ENCODE measurements at regions not wholly inside any gene's neighbourhood (a gene's known extent, or its start where the extent isn't known, plus 50 kb on each side); places are given as distances from the start of the nearest gene placed in this dataset.

GRCh38 chr12:69052613-69053408 is 119.8 kb upstream of the CPM start:
- peak; percentile 76 for DNase-seq
- H3K4me3 ChIP-seq = no peak overlapping the region
- H3K27me3 ChIP-seq = no peaks in the 10 kb centered on the region
- H3K9me3 ChIP-seq = no peaks in the 10 kb centered on the region
- no peaks in the 10 kb centered on the region for H3K36me3 ChIP-seq

GRCh38 chr12:69054343-69055056 is 121.5 kb upstream of the CPM start:
- H3K4me3 ChIP-seq = no peak overlapping the region
- no peaks in the 10 kb centered on the region for H3K9me3 ChIP-seq
- no peaks in the 10 kb centered on the region for H3K36me3 ChIP-seq
- no peaks in the 10 kb centered on the region for H3K27me3 ChIP-seq
- DNase-seq = no peak

GRCh38 chr12:69055280-69055679 is 122.3 kb upstream of the CPM start:
- H3K36me3 ChIP-seq = no peaks in the 10 kb centered on the region
- H3K4me3 ChIP-seq = no peak overlapping the region
- H3K27me3 ChIP-seq = no peaks in the 10 kb centered on the region
- DNase-seq = no peak
- H3K9me3 ChIP-seq = no peaks in the 10 kb centered on the region

- H3K9me3 ChIP-seq = no peaks in the 10 kb centered on the region
- no peak for DNase-seq
- H3K36me3 ChIP-seq = no peaks in the 10 kb centered on the region
- no peak overlapping the region for H3K4me3 ChIP-seq
- no peaks in the 10 kb centered on the region for H3K27me3 ChIP-seq
Measured at GRCh38 chr12:69055706-69056105, 122.7 kb upstream of the CPM start.

- H3K9me3 ChIP-seq = no peaks in the 10 kb centered on the region
- H3K27me3 ChIP-seq = no peaks in the 10 kb centered on the region
- no peaks in the 10 kb centered on the region for H3K36me3 ChIP-seq
- H3K4me3 ChIP-seq = no peak overlapping the region
- no peak for DNase-seq
Measured at GRCh38 chr12:69056743-69057515, 124.0 kb upstream of the CPM start.

GRCh38 chr12:69057742-69058141 is 124.8 kb upstream of the CPM start:
- no peaks in the 10 kb centered on the region for H3K36me3 ChIP-seq
- H3K4me3 ChIP-seq = no peak overlapping the region
- DNase-seq = peak; percentile 37
- no peaks in the 10 kb centered on the region for H3K9me3 ChIP-seq
- no peaks in the 10 kb centered on the region for H3K27me3 ChIP-seq

- no peak overlapping the region for H3K4me3 ChIP-seq
- no peaks in the 10 kb centered on the region for H3K27me3 ChIP-seq
- peak; percentile 30 for DNase-seq
- no peaks in the 10 kb centered on the region for H3K9me3 ChIP-seq
- H3K36me3 ChIP-seq = no peaks in the 10 kb centered on the region
Measured at GRCh38 chr12:69059465-69060457, 126.8 kb upstream of the CPM start.

GRCh38 chr12:69061574-69061973 is 128.6 kb upstream of the CPM start:
- Histone ChIP-seq H3K36me3 (no peaks in the 10 kb centered on the region), H3K4me3 (no peak overlapping the region), H3K9me3 (no peaks in the 10 kb centered on the region), H3K27me3 (no peaks in the 10 kb centered on the region)
- DNase-seq = no peak

GRCh38 chr12:69062621-69063237 is 129.8 kb upstream of the CPM start:
- no peaks in the 10 kb centered on the region for H3K27me3 ChIP-seq
- no peaks in the 10 kb centered on the region for H3K36me3 ChIP-seq
- no peaks in the 10 kb centered on the region for H3K9me3 ChIP-seq
- no peak overlapping the region for H3K4me3 ChIP-seq
- no peak for DNase-seq

- Histone ChIP-seq H3K4me3 (no peak overlapping the region), H3K36me3 (no peaks in the 10 kb centered on the region), H3K9me3 (no peaks in the 10 kb centered on the region), H3K27me3 (no peaks in the 10 kb centered on the region)
- no peak for DNase-seq
Measured at GRCh38 chr12:69064734-69065443, 131.9 kb upstream of the CPM start.

- H3K27me3 ChIP-seq = no peaks in the 10 kb centered on the region
- no peak overlapping the region for H3K4me3 ChIP-seq
- no peaks in the 10 kb centered on the region for H3K36me3 ChIP-seq
- no peaks in the 10 kb centered on the region for H3K9me3 ChIP-seq
- no peak for DNase-seq
Measured at GRCh38 chr12:69065775-69066174, 132.8 kb upstream of the CPM start.

GRCh38 chr12:69066492-69067373 is 133.8 kb upstream of the CPM start:
- Histone ChIP-seq H3K27me3 (no peaks in the 10 kb centered on the region), H3K4me3 (no peak overlapping the region), H3K9me3 (no peaks in the 10 kb centered on the region), H3K36me3 (no peaks in the 10 kb centered on the region)
- DNase-seq = no peak

GRCh38 chr12:69067713-69068112 is 134.7 kb upstream of the CPM start:
- Histone ChIP-seq H3K4me3 (no peak overlapping the region), H3K36me3 (no peaks in the 10 kb centered on the region), H3K9me3 (no peaks in the 10 kb centered on the region), H3K27me3 (no peaks in the 10 kb centered on the region)
- no peak for DNase-seq

- no peak for DNase-seq
- Histone ChIP-seq H3K4me3 (no peak overlapping the region), H3K36me3 (no peaks in the 10 kb centered on the region), H3K27me3 (no peaks in the 10 kb centered on the region), H3K9me3 (no peaks in the 10 kb centered on the region)
Measured at GRCh38 chr12:69068448-69068847, 135.5 kb upstream of the CPM start.

- H3K4me3 ChIP-seq = no peak overlapping the region
- H3K9me3 ChIP-seq = no peaks in the 10 kb centered on the region
- DNase-seq = no peak
Measured at GRCh38 chr12:69069479-69069878, 136.5 kb upstream of the CPM start.

More at GRCh38 chr12:69069479-69069878, 136.5 kb upstream of the CPM start:
- Histone ChIP-seq H3K36me3 (no peaks in the 10 kb centered on the region), H3K27me3 (no peaks in the 10 kb centered on the region)

Data from MG63 (cell line).